SK-N-SH (cell line): ENCODE measurements at regions not wholly inside any gene's neighbourhood (a gene's known extent, or its start where the extent isn't known, plus 50 kb on each side); places are given as distances from the start of the nearest gene placed in this dataset.

ENCODE experiments used
- CTCF ChIA-PET: fragments of 300-600, 350-600 bp; formaldehyde crosslinking; extraction: SDS; loops from one replicate; lab custom pipeline; 2021; lab: Yijun Ruan, JAX
- POLR2A ChIA-PET: fragments of 350-600 bp; sonication (Branson Sonifier 250); formaldehyde crosslinking; extraction: SDS; loops from one replicate; lab custom pipeline; 2020; ENCODE audit warnings: antibody characterized with exemption, inconsistent platforms; lab: Yijun Ruan, JAX
- DNase-seq: peaks from one replicate; pipeline ENCODE4 v3.0.0; 2012
- H2AFZ ChIP-seq: fragments of 200-600 bp; sonication (generic); 2 replicates; pipeline ENCODE4 v1.8.1; 2016; ENCODE audit warnings: antibody characterized with exemption, mild to moderate bottlenecking, low read depth
- H3F3A ChIP-seq: fragments of 200-600 bp; sonication (generic); replicated peaks from 2 replicates; pipeline ENCODE3; 2016; ENCODE audit warnings: antibody characterized with exemption, mild to moderate bottlenecking; ENCODE audit not compliant: insufficient read depth
- H3K27ac ChIP-seq, 2 experiments: fragments of 200-500 bp in 1 of 2; fragments of 200-600 bp in 1 of 2; sonication (Bioruptor generic) in 1 of 2; sonication (generic), shearing (Covaris generic) in 1 of 2; 2 replicates each; pipeline versions ENCODE4 v1.5.1 to v1.6.1; 2014 to 2016; ENCODE audit warnings: low read depth in 2 of 2, inconsistent platforms in 1 of 2, low read length in 1 of 2, mild to moderate bottlenecking in 1 of 2, mixed read lengths in 1 of 2
- H3K27me3 ChIP-seq: fragments of 200-600 bp; sonication (generic), shearing (Covaris generic); 2 replicates; pipeline ENCODE4 v1.6.1; 2016; ENCODE audit warnings: mixed run types; ENCODE audit not compliant: insufficient read depth
- H3K36me3 ChIP-seq, 2 experiments: fragments of 200-500 bp in 1 of 2; fragments of 200-600 bp in 1 of 2; sonication (Bioruptor generic) in 1 of 2; sonication (generic) in 1 of 2; replicated peaks in 1 of 2; 2 replicates each; pipeline versions ENCODE3 to v1.5.1; 2014 to 2016; ENCODE audit warnings: low read length in 1 of 2, mild to moderate bottlenecking in 1 of 2; ENCODE audit not compliant: insufficient read depth in 2 of 2, control insufficient read depth in 1 of 2
- H3K4me1 ChIP-seq, 2 experiments: fragments of 200-500 bp in 1 of 2; fragments of 200-600 bp in 1 of 2; sonication (Bioruptor generic) in 1 of 2; sonication (generic), shearing (Covaris generic) in 1 of 2; 2 replicates each; pipeline versions ENCODE4 v1.5.1 to v1.6.1; 2014 to 2016; ENCODE audit warnings: low read depth in 1 of 2, low read length in 1 of 2, mixed run types in 1 of 2; ENCODE audit not compliant: insufficient read depth in 2 of 2, control insufficient read depth in 1 of 2
- H3K4me2 ChIP-seq: fragments of 200-600 bp; sonication (generic), shearing (Covaris generic); 2 replicates; pipeline ENCODE4 v1.6.1; 2017; ENCODE audit warnings: mixed run types
- H3K4me3 ChIP-seq, 2 experiments: fragments of 200-500 bp in 1 of 2; fragments of 200-600 bp in 1 of 2; sonication (Bioruptor generic) in 1 of 2; sonication (generic), shearing (Covaris generic) in 1 of 2; 2 replicates each; pipeline versions ENCODE4 v1.5.1 to v1.8.1; 2014 to 2016; ENCODE audit warnings: low read depth in 2 of 2, inconsistent platforms in 1 of 2, low read length in 1 of 2, mild to moderate bottlenecking in 1 of 2, mixed read lengths in 1 of 2, moderate library complexity in 1 of 2
- H3K79me2 ChIP-seq: fragments of 200-600 bp; sonication (generic); 2 replicates; pipeline ENCODE4 v1.8.1; 2017; ENCODE audit warnings: mild to moderate bottlenecking; ENCODE audit not compliant: insufficient read depth
- H3K9ac ChIP-seq: fragments of 200-600 bp; sonication (generic); 2 replicates; pipeline ENCODE4 v1.6.1; 2017; ENCODE audit warnings: mixed run types
- H3K9me2 ChIP-seq: fragments of 200-600 bp; sonication (generic); 2 replicates; pipeline ENCODE4 v1.6.1; 2017; ENCODE audit warnings: mixed run types
- H3K9me3 ChIP-seq: fragments of 200-600 bp; sonication (generic); 2 replicates; pipeline ENCODE4 v1.6.1; 2017; ENCODE audit warnings: mixed run types, mild to moderate bottlenecking, moderate library complexity
- H4K20me1 ChIP-seq: fragments of 200-600 bp; sonication (generic); 2 replicates; pipeline ENCODE4 v1.6.1; 2017; ENCODE audit warnings: mild to moderate bottlenecking, mixed run types; ENCODE audit not compliant: insufficient read depth
- CTCF ChIP-seq: fragments of 200-600 bp; sonication (generic); IDR thresholded peaks from 2 replicates; pipeline ENCODE4 v1.6.1; 2017; ENCODE audit warnings: antibody characterized with exemption, mild to moderate bottlenecking, moderate library complexity
- ELF1 ChIP-seq: IDR thresholded peaks from 2 replicates; pipeline ENCODE4 v1.4.0; 2012
- EP300 ChIP-seq, 2 experiments: IDR thresholded peaks; 2 replicates each; pipeline versions ENCODE4 v1.4.0 to v1.6.1; 2012; ENCODE audit warnings: borderline replicate concordance in 1 of 2, low read depth in 1 of 2, low read length in 1 of 2
- EZH2phosphoT487 ChIP-seq: fragments of 200-600 bp; sonication (generic); IDR thresholded peaks from 2 replicates; pipeline ENCODE4 v1.6.1; 2017; ENCODE audit warnings: low read depth, mixed run types, mild to moderate bottlenecking, antibody characterized with exemption, moderate library complexity, borderline replicate concordance
- GABPA ChIP-seq: IDR thresholded peaks from 2 replicates; pipeline ENCODE4 v1.4.0; 2012; ENCODE audit warnings: low read depth, mild to moderate bottlenecking
- GATA2 ChIP-seq: sonication (generic); formaldehyde crosslinking; IDR thresholded peaks from 2 replicates; pipeline ENCODE4 v1.5.0; 2020; ENCODE audit warnings: mild to moderate bottlenecking, missing genetic modification reagents
- IRF3 ChIP-seq: fragments of 150-350 bp; IDR thresholded peaks from 2 replicates; pipeline ENCODE4 v1.6.1; 2016; ENCODE audit warnings: mild to moderate bottlenecking, low read depth, low read length
- MAX ChIP-seq: IDR thresholded peaks from 2 replicates; pipeline ENCODE4 v1.4.0; 2012; ENCODE audit warnings: low read depth
- MEF2A ChIP-seq: IDR thresholded peaks from 2 replicates; pipeline ENCODE4 v1.4.0; 2012; ENCODE audit warnings: low read depth, borderline replicate concordance
- NFIC ChIP-seq: IDR thresholded peaks from 2 replicates; pipeline ENCODE4 v1.4.0; 2012; ENCODE audit warnings: borderline replicate concordance
- NRF1 ChIP-seq: IDR thresholded peaks from 2 replicates; pipeline ENCODE4 v1.6.1; 2012; ENCODE audit warnings: low read depth, mild to moderate bottlenecking, low read length
- RAD21 ChIP-seq: IDR thresholded peaks from 2 replicates; pipeline ENCODE4 v1.6.1; 2012; ENCODE audit warnings: mild to moderate bottlenecking, low read length
- RFX5 ChIP-seq: IDR thresholded peaks from 2 replicates; pipeline ENCODE4 v1.6.1; 2012; ENCODE audit warnings: mild to moderate bottlenecking, improper control_type of control experiment, low read length
- SMC3 ChIP-seq: IDR thresholded peaks from 2 replicates; pipeline ENCODE4 v1.6.1; 2012; ENCODE audit warnings: low read depth, low read length, improper control_type of control experiment
- TAF1 ChIP-seq: IDR thresholded peaks from 2 replicates; pipeline ENCODE4 v1.6.1; 2012; ENCODE audit warnings: low read depth, mild to moderate bottlenecking, low read length, moderate library complexity, borderline replicate concordance
- USF1 ChIP-seq: IDR thresholded peaks from 2 replicates; pipeline ENCODE4 v1.4.0; 2012; ENCODE audit warnings: low read depth, borderline replicate concordance
- YY1 ChIP-seq: IDR thresholded peaks from 2 replicates; pipeline ENCODE4 v1.4.0; 2012; ENCODE audit warnings: low read depth, mild to moderate bottlenecking
- ZBTB33 ChIP-seq: IDR thresholded peaks from 2 replicates; pipeline ENCODE4 v1.4.0; 2012; ENCODE audit warnings: low read depth, borderline replicate concordance
- WGBS: methylation state at CpG from one replicate; pipeline ENCODE4 v1.1.6; 2017; ENCODE audit warnings: low lambda C conversion rate; 5-methylcytosine and 5-hydroxymethylcytosine counted together

- Histone ChIP-seq H3K79me2 (no peaks in the 10 kb centered on the region), H3K4me1 (peaks cover 0 to 4% of the 10 kb centered on the region in 2 experiments; a peak in 1 of 4 replicates), H3K9me3 (no peaks in the 10 kb centered on the region), H3K27me3 (no peaks in the 10 kb centered on the region), H3K27ac (no peak overlapping the region), H3K4me2 (no peak overlapping the region), H4K20me1 (no peaks in the 10 kb centered on the region), H3F3A (no peaks in the 10 kb centered on the region), H3K9ac (no peak overlapping the region), H3K36me3 (no peaks in the 10 kb centered on the region), H3K9me2 (no peaks in the 10 kb centered on the region), H2AFZ (no peak overlapping the region), H3K4me3 (no peak overlapping the region)
- no peak for DNase-seq
- 50% methylated on average over 7 of the region's 7 CpGs for WGBS
- TF ChIP-seq NRF1, result no peak
- no peak for TF ChIP-seq USF1
- TF ChIP-seq ZBTB33, result no peak
- no peak for TF ChIP-seq RFX5
- no peak for TF ChIP-seq CTCF
- no peak for TF ChIP-seq EP300 (IDR thresholded peaks at IDR 0.05; ENCODE audit: borderline replicate concordance in 1 of 2, low read depth in 1 of 2, low read length in 1 of 2)
- no peak for TF ChIP-seq YY1
- no peak for TF ChIP-seq RAD21
- TF ChIP-seq GABPA, result no peak
- no peak for TF ChIP-seq MAX
- ChIA-PET POLR2A (no interaction called here), CTCF (no interaction called here)
These were observed 347.7 kb upstream of the REG3G start for GRCh38 chr2:78677774-78678173.

- H4K20me1 ChIP-seq, result no peaks in the 10 kb centered on the region
- no peaks in the 10 kb centered on the region for H3K9me3 ChIP-seq
- ChIA-PET POLR2A (no interaction called here), CTCF (interaction anchor here (1.5 kb wide), 1 partner anchor 12 kb away, joined by 3 read pairs; no protein-coding TSS in a partner anchor)
- H3K27ac ChIP-seq, result no peak overlapping the region
- no peak overlapping the region for H2AFZ ChIP-seq
- H3K36me3 ChIP-seq, result no peaks in the 10 kb centered on the region
- no peak overlapping the region for H3K4me3 ChIP-seq
- no peak for DNase-seq
- no peak overlapping the region for H3K9ac ChIP-seq
- no peaks in the 10 kb centered on the region for H3F3A ChIP-seq
- no peaks in the 10 kb centered on the region for H3K9me2 ChIP-seq
- no CpG with 5 or more reads among the region's 4 CpGs for WGBS
- H3K27me3 ChIP-seq, result no peaks in the 10 kb centered on the region
- no peak overlapping the region for H3K4me2 ChIP-seq
- H3K4me1 ChIP-seq, result no peaks in the 10 kb centered on the region
- no peaks in the 10 kb centered on the region for H3K79me2 ChIP-seq
- TF ChIP-seq YY1 (no peak), IRF3 (no peak), EZH2phosphoT487 (no peak), GABPA (no peak), TAF1 (no peak), SMC3 (no peak), ELF1 (no peak), NFIC (no peak), MEF2A (no peak), GATA2 (no peak), CTCF (no peak)
These were observed 344.1 kb upstream of the REG3G start for GRCh38 chr2:78681386-78681785.
